ENCODE measurements at regions not wholly inside any gene's neighbourhood (a gene's known extent, or its start where the extent isn't known, plus 50 kb on each side); places are given as distances from the start of the nearest gene placed in this dataset.
"Not testable (repeated sequence)": the region's sequence is repeated elsewhere in the genome, so short reads cannot be mapped to it uniquely, and the experiment has no call there.

- POLR2A ChIA-PET = no interaction called here
- no peaks in the 10 kb centered on the region for H3K36me3 ChIP-seq (ENCODE audit: control insufficient read depth in 4 of 4, insufficient read depth in 4 of 4, low read length in 3 of 4)
- no peaks in the 10 kb centered on the region for H3K27me3 ChIP-seq (replicated peaks in 2 of 5; ENCODE audit: control insufficient read depth in 4 of 5, insufficient read depth in 5 of 5, low read length in 4 of 5)
- no peak overlapping the region for H3K27ac ChIP-seq (ENCODE audit: insufficient read depth in 1 of 2, low read depth in 1 of 2, low read length in 2 of 2, poor library complexity in 1 of 2, severe bottlenecking in 2 of 2)
- peaks cover 0 to 22% (median 14%) of the 10 kb centered on the region in 4 experiments for H3K4me1 ChIP-seq (ENCODE audit: control extremely low read depth in 1 of 4, control insufficient read depth in 4 of 4, insufficient read depth in 4 of 4, low read length in 3 of 4)
- DNase-seq = peak; percentile 25 to 79 (median 71)
- CTCF ChIA-PET = interaction anchor here (0.7 to 1.3 kb wide), 5 partner anchors 29 to 66 kb away, joined by 3 read pairs; no protein-coding TSS in a partner anchor
- H3K9me3 ChIP-seq (ENCODE audit: control extremely low read depth in 1 of 5, control insufficient read depth in 4 of 5, insufficient read depth in 2 of 5, low read depth in 1 of 5, low read length in 4 of 5) = no peaks in the 10 kb centered on the region
- H3K4me3 ChIP-seq (ENCODE audit: control insufficient read depth in 1 of 7, extremely low read depth in 1 of 7, insufficient read depth in 4 of 7, low read depth in 2 of 7, low read length in 6 of 7) = no peak overlapping the region
- WGBS (ENCODE audit: insufficient coverage) = 0% methylated on average over 2 of the region's 2 CpGs
Measured at GRCh38 chr9:33687779-33688178, 107.6 kb upstream of the PRSS3 start.

DNA sequence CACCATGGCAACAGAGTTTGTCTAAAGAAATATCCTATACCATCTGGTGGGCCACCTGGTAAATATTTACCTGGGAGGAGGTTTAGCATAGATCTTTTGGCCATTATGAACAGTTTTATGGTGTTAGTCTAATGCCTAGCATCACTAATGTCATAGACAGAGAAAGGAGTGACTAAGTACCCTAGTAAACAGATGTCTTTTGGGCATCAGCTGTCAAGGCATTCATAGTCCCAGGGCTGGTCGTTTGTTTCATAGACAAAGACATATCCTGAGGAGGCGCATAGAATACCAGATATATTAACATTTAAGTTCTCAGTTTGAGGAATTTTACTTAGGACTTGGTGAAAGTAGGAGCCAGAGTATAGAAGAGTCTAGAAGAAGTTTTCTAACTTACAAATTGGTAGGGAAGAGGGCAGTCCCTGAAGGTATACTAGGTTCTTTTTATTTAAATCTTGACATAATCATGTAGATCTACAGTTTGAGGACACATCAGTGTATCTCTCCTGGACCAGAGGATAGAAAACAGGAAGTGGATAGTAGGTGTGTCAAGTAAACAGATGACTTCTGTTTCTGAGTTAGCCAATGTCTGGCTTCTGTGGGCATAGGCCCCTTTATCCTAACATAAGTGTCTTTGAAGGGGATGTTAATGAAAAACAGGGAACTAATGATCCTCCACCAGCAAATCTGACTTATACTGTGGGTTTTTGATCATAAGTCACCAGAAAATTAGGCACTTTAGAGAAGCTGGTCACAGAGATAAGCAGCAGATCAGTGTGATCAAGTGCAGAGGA lies 105.0 kb upstream of the PRSS3 start:
- H3K4me1 ChIP-seq (ENCODE audit: control extremely low read depth in 1 of 4, control insufficient read depth in 4 of 4, insufficient read depth in 4 of 4, low read length in 3 of 4) = peaks cover 0 to 22% (median 12%) of the 10 kb centered on the region in 4 experiments
- DNase-seq = peak; percentile 38 to 88 (median 79)
- ChIA-PET CTCF (interaction anchor here (0.6 kb wide), 1 partner anchor 56 kb away, joined by 3 read pairs; no protein-coding TSS in a partner anchor), POLR2A (no interaction called here)
- H3K27me3 ChIP-seq (replicated peaks in 2 of 5; ENCODE audit: control insufficient read depth in 4 of 5, insufficient read depth in 5 of 5, low read length in 4 of 5) = no peaks in the 10 kb centered on the region
- no peak overlapping the region for H3K4me3 ChIP-seq (ENCODE audit: control insufficient read depth in 1 of 7, extremely low read depth in 1 of 7, insufficient read depth in 4 of 7, low read depth in 2 of 7, low read length in 6 of 7)
- H3K27ac ChIP-seq (ENCODE audit: insufficient read depth in 1 of 2, low read depth in 1 of 2, low read length in 2 of 2, poor library complexity in 1 of 2, severe bottlenecking in 2 of 2) = no peak overlapping the region
- H3K9me3 ChIP-seq (ENCODE audit: control extremely low read depth in 1 of 5, control insufficient read depth in 4 of 5, insufficient read depth in 2 of 5, low read depth in 1 of 5, low read length in 4 of 5) = no peaks in the 10 kb centered on the region
- no CpG with 5 or more reads among the region's 2 CpGs for WGBS (ENCODE audit: insufficient coverage)
- no peaks in the 10 kb centered on the region for H3K36me3 ChIP-seq (ENCODE audit: control insufficient read depth in 4 of 4, insufficient read depth in 4 of 4, low read length in 3 of 4)

DNA sequence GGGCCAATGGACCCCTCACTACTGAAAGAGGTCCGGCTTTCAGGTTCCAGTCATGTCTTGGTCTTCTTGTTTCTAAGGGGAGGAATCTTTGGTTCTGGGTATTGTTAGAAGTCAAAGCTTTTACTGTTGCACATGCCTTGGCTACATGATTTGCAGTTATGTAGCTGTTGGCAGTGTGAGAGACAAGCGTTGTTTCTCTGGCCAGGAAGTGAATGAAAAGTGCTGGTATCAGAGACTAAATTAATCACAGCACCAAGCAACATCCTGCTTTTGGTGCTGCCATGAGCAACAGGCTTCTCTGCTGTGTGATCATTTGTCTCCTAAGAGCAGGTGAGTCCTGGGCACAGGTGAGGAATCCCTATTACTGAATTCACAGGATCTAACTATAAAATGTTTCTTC lies 100.1 kb upstream of the PRSS3 start:
- Histone ChIP-seq H3K9me3 (ENCODE audit: control extremely low read depth in 1 of 5, control insufficient read depth in 4 of 5, insufficient read depth in 2 of 5, low read depth in 1 of 5, low read length in 4 of 5) (no peaks in the 10 kb centered on the region), H3K36me3 (ENCODE audit: control insufficient read depth in 4 of 4, insufficient read depth in 4 of 4, low read length in 3 of 4) (peaks cover 0 to 2% (median 0%) of the 10 kb centered on the region in 4 experiments), H3K4me1 (ENCODE audit: control extremely low read depth in 1 of 4, control insufficient read depth in 4 of 4, insufficient read depth in 4 of 4, low read length in 3 of 4) (peaks cover 0 to 7% (median 2%) of the 10 kb centered on the region in 4 experiments), H3K27ac (ENCODE audit: insufficient read depth in 1 of 2, low read depth in 1 of 2, low read length in 2 of 2, poor library complexity in 1 of 2, severe bottlenecking in 2 of 2) (no peak overlapping the region), H3K27me3 (replicated peaks in 2 of 5; ENCODE audit: control insufficient read depth in 4 of 5, insufficient read depth in 5 of 5, low read length in 4 of 5) (no peaks in the 10 kb centered on the region), H3K4me3 (ENCODE audit: control insufficient read depth in 1 of 7, extremely low read depth in 1 of 7, insufficient read depth in 4 of 7, low read depth in 2 of 7, low read length in 6 of 7) (no peak overlapping the region)
- ChIA-PET POLR2A (no interaction called here), CTCF (interaction anchor here (0.8 kb wide), 1 partner anchor 18 kb away, joined by 3 read pairs; no protein-coding TSS in a partner anchor)
- DNase-seq = no peak
- 60% methylated on average over 1 of the region's 2 CpGs for WGBS (ENCODE audit: insufficient coverage)

GRCh38 chr9:33695856-33696255 lies 99.5 kb upstream of the PRSS3 start:
- ChIA-PET CTCF (interaction anchor here (0.8 kb wide), 1 partner anchor 19 kb away, joined by 3 read pairs; no protein-coding TSS in a partner anchor), POLR2A (no interaction called here)
- no peak for DNase-seq
- H3K27ac ChIP-seq (ENCODE audit: insufficient read depth in 1 of 2, low read depth in 1 of 2, low read length in 2 of 2, poor library complexity in 1 of 2, severe bottlenecking in 2 of 2) = no peak overlapping the region
- H3K9me3 ChIP-seq (ENCODE audit: control extremely low read depth in 1 of 5, control insufficient read depth in 4 of 5, insufficient read depth in 2 of 5, low read depth in 1 of 5, low read length in 4 of 5) = no peaks in the 10 kb centered on the region
- 100% methylated on average over 1 of the region's 3 CpGs for WGBS (ENCODE audit: insufficient coverage)
- H3K4me1 ChIP-seq (ENCODE audit: control extremely low read depth in 1 of 4, control insufficient read depth in 4 of 4, insufficient read depth in 4 of 4, low read length in 3 of 4) = peaks cover 0 to 2% (median 0%) of the 10 kb centered on the region in 4 experiments
- H3K36me3 ChIP-seq (ENCODE audit: control insufficient read depth in 4 of 4, insufficient read depth in 4 of 4, low read length in 3 of 4) = peaks cover 0 to 2% (median 0%) of the 10 kb centered on the region in 4 experiments
- no peaks in the 10 kb centered on the region for H3K27me3 ChIP-seq (replicated peaks in 2 of 5; ENCODE audit: control insufficient read depth in 4 of 5, insufficient read depth in 5 of 5, low read length in 4 of 5)
- no peak overlapping the region for H3K4me3 ChIP-seq (ENCODE audit: control insufficient read depth in 1 of 7, extremely low read depth in 1 of 7, insufficient read depth in 4 of 7, low read depth in 2 of 7, low read length in 6 of 7)

- Histone ChIP-seq H3K4me1 (ENCODE audit: control extremely low read depth in 1 of 4, control insufficient read depth in 4 of 4, insufficient read depth in 4 of 4, low read length in 3 of 4) (no peaks in the 10 kb centered on the region), H3K36me3 (ENCODE audit: control insufficient read depth in 4 of 4, insufficient read depth in 4 of 4, low read length in 3 of 4) (peaks cover 0 to 2% (median 0%) of the 10 kb centered on the region in 4 experiments), H3K27ac (ENCODE audit: insufficient read depth in 1 of 2, low read depth in 1 of 2, low read length in 2 of 2, poor library complexity in 1 of 2, severe bottlenecking in 2 of 2) (no peak overlapping the region), H3K27me3 (replicated peaks in 2 of 5; ENCODE audit: control insufficient read depth in 4 of 5, insufficient read depth in 5 of 5, low read length in 4 of 5) (no peaks in the 10 kb centered on the region), H3K4me3 (ENCODE audit: control insufficient read depth in 1 of 7, extremely low read depth in 1 of 7, insufficient read depth in 4 of 7, low read depth in 2 of 7, low read length in 6 of 7) (no peak overlapping the region), H3K9me3 (ENCODE audit: control extremely low read depth in 1 of 5, control insufficient read depth in 4 of 5, insufficient read depth in 2 of 5, low read depth in 1 of 5, low read length in 4 of 5) (no peaks in the 10 kb centered on the region)
- POLR2A ChIA-PET = no interaction called here
- no peak for DNase-seq
- CTCF ChIA-PET = no interaction called here
Measured at GRCh38 chr9:33697171-33697570, 98.2 kb upstream of the PRSS3 start.

DNA sequence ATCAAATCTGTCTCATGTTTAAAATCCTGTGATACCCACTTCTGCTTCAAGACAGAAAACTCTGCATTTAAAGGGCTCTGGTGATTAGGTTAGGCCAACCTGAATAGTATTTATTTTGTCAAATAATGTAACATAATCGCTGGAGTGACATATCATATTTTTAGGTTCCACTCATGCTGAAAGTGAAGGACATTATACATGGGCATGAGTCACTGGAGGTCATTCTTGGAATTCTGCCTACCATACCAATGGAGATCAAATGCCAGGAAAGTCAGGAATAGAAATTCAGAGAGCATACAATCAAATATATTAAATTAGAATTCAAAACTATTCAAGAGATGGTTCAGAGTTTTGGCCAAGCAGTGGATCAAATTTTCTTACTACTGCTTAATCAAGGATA lies 97.1 kb upstream of the PRSS3 start:
- Histone ChIP-seq H3K36me3 (ENCODE audit: control insufficient read depth in 4 of 4, insufficient read depth in 4 of 4, low read length in 3 of 4) (peaks cover 0 to 2% (median 0%) of the 10 kb centered on the region in 4 experiments), H3K9me3 (ENCODE audit: control extremely low read depth in 1 of 5, control insufficient read depth in 4 of 5, insufficient read depth in 2 of 5, low read depth in 1 of 5, low read length in 4 of 5) (no peaks in the 10 kb centered on the region), H3K4me3 (ENCODE audit: control insufficient read depth in 1 of 7, extremely low read depth in 1 of 7, insufficient read depth in 4 of 7, low read depth in 2 of 7, low read length in 6 of 7) (no peak overlapping the region), H3K27ac (ENCODE audit: insufficient read depth in 1 of 2, low read depth in 1 of 2, low read length in 2 of 2, poor library complexity in 1 of 2, severe bottlenecking in 2 of 2) (no peak overlapping the region), H3K27me3 (replicated peaks in 2 of 5; ENCODE audit: control insufficient read depth in 4 of 5, insufficient read depth in 5 of 5, low read length in 4 of 5) (no peaks in the 10 kb centered on the region), H3K4me1 (ENCODE audit: control extremely low read depth in 1 of 4, control insufficient read depth in 4 of 4, insufficient read depth in 4 of 4, low read length in 3 of 4) (no peaks in the 10 kb centered on the region)
- POLR2A ChIA-PET = no interaction called here
- CTCF ChIA-PET = no interaction called here
- WGBS (ENCODE audit: insufficient coverage) = 100% methylated on average over 1 of the region's 1 CpG
- no peak for DNase-seq

- CTCF ChIA-PET = interaction anchor here (1.2 kb wide), 2 partner anchors 21 to 78 kb away, joined by 3 to 4 read pairs; no protein-coding TSS in a partner anchor
- H3K27ac ChIP-seq (ENCODE audit: insufficient read depth in 1 of 2, low read depth in 1 of 2, low read length in 2 of 2, poor library complexity in 1 of 2, severe bottlenecking in 2 of 2); H3K4me1 ChIP-seq (ENCODE audit: control extremely low read depth in 1 of 4, control insufficient read depth in 4 of 4, insufficient read depth in 4 of 4, low read length in 3 of 4); H3K4me3 ChIP-seq (ENCODE audit: control insufficient read depth in 1 of 7, extremely low read depth in 1 of 7, insufficient read depth in 4 of 7, low read depth in 2 of 7, low read length in 6 of 7); DNase-seq; H3K27me3 ChIP-seq (replicated peaks in 2 of 5; ENCODE audit: control insufficient read depth in 4 of 5, insufficient read depth in 5 of 5, low read length in 4 of 5); H3K9me3 ChIP-seq (ENCODE audit: control extremely low read depth in 1 of 5, control insufficient read depth in 4 of 5, insufficient read depth in 2 of 5, low read depth in 1 of 5, low read length in 4 of 5); POLR2A ChIA-PET; H3K36me3 ChIP-seq (ENCODE audit: control insufficient read depth in 4 of 4, insufficient read depth in 4 of 4, low read length in 3 of 4): not testable (repeated sequence)
- WGBS (ENCODE audit: insufficient coverage) = 92% methylated on average over 2 of the region's 2 CpGs
Measured at GRCh38 chr9:33700940-33701339, 94.4 kb upstream of the PRSS3 start.
